ENCODE measurements at regions not wholly inside any gene's neighbourhood (a gene's known extent, or its start where the extent isn't known, plus 50 kb on each side); places are given as distances from the start of the nearest gene placed in this dataset.

GRCh38 chr1:14181191-14181795 is 417.2 kb upstream of the KAZN start:
- DNase-seq (ENCODE audit: low spot score) = no peak
- no peak for ATAC-seq

DNA sequence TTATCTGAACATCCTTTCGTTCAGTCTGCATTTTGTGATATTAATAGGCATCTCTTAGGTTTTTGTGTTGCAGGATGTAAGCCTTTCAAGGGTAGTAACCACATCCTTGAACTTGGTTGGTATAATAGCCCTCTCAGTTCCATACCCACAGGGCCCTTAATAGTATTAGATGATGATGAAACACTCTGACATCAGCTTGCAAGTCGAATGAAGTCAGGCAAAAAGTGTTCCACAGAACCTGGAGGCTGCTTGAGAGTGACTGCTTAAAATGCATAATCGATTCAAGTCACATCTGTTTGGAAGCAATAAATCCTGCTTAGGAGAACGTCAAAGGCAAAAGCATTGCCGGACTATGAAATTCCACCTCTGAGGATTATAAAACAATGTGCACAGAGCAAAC is 415.6 kb upstream of the KAZN start:
- DNase-seq (ENCODE audit: low spot score) (no peak), ATAC-seq (no peak)

- ATAC-seq (no peak), DNase-seq (ENCODE audit: low spot score) (no peak)
These were observed 415.2 kb upstream of the KAZN start for GRCh38 chr1:14183329-14183728.

- DNase-seq (ENCODE audit: low spot score) = no peak
- ATAC-seq = no peak
These were observed 414.0 kb upstream of the KAZN start for GRCh38 chr1:14184454-14184853.

DNA sequence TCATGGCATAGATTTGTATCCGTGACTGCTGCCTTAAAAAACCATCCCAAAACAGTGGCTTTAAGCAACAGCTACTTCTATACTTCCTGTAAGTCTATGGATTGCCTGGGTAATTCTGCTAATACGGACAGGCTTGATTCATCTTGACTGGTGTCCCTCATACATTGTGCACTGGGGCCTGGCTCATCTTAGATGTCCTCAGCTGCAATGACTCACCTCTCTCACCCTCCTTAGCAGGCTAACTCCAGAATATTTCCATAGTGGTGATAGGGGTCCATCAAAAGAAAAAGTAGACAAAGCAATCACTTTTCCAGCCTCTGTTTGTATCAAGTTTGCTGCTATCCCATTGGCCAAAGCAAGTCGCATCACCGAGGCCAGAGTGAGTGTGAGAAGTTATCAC is 409.1 kb upstream of the KAZN start:
- ATAC-seq (no peak), DNase-seq (ENCODE audit: low spot score) (no peak)

GRCh38 chr1:14190508-14190907 is 408.0 kb upstream of the KAZN start:
- no peak for ATAC-seq
- no peak for DNase-seq (ENCODE audit: low spot score)

GRCh38 chr1:14194511-14194910 is 404.0 kb upstream of the KAZN start:
- no peak for DNase-seq (ENCODE audit: low spot score)

DNA sequence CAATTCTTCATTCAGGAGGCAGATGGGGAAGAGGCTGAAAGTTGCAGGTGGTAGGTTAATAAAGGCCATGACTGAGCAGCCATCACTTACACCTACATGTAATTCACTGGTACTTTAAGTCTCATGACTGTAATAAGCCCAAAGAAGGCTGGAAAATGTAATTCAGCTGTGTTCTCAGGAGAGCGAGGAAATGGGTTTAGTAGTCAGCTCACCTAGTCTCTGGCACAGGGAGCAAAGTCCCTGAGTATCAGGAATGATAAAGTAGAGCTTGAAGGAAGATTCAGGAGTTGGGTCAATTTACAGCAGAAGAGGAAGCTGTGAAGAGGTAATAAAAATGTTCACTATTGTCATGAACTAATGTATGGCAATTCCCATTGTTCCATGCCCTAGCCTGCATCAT is 393.4 kb upstream of the KAZN start:
- ATAC-seq (no peak), DNase-seq (ENCODE audit: low spot score) (no peak)

More at GRCh38 chr1:14194511-14194910, 404.0 kb upstream of the KAZN start:
- no peak for ATAC-seq

DNA sequence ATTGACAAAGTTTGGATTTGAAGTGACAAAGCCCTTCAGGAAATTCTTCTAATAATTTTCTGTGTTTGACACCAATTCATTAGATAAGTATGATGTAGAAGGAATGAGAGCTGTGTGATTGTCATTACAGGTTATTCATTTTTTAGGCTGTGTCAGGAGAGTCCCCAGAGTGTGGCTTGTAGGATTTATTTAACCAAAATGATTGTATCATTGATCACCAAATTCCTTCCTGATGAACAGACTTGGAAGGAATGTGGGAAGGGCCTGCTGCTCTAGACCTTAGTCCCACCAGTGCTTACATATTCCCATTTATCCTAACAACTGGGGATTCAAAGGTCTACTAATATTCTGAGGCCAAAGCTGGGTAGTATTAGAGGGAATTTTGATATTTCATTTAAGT is 383.3 kb upstream of the KAZN start:
- DNase-seq (ENCODE audit: low spot score) (no peak), ATAC-seq (no peak)

DNA sequence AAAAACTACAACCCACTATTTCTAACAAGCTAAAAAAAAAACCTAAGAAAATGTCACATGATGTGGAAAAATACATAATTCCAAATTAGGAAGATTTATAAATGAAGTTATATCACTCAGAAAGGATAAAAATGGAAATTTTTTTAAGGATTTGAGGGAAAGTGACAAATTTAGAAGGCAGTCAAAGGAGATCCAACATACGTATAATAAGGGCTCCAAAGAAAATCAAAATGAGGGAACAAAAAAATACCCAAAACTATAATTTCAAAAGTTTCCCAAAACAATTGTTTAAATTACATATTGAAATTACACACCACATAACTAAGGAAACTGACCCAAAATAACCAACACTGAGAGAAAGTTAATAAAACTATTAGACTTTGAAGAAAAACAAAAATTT is 381.1 kb upstream of the KAZN start:
- ATAC-seq (no peak), DNase-seq (ENCODE audit: low spot score) (no peak)

DNA sequence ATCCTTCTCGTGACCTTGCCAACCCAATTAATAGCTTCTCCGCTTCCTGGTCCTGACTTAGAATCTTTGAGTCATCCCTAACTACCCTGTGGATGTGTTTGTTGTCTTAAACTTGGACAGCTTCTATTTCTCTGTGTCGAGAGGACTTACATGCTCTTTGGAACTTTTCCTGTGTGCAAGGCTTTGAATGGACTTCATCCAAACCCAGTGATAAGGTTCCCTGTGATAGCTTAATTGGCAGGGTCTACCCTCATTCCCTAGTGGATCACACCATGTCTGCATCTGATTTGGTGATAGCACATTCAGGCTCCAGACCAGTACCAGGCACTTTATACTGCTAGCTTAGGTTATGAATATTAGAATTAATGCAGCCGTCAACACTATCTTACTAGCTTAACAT is 378.2 kb upstream of the KAZN start:
- ATAC-seq = no peak
- no peak for DNase-seq (ENCODE audit: low spot score)

GRCh38 chr1:14220811-14221210 is 377.7 kb upstream of the KAZN start:
- DNase-seq (ENCODE audit: low spot score) = no peak
- no peak for ATAC-seq

DNA sequence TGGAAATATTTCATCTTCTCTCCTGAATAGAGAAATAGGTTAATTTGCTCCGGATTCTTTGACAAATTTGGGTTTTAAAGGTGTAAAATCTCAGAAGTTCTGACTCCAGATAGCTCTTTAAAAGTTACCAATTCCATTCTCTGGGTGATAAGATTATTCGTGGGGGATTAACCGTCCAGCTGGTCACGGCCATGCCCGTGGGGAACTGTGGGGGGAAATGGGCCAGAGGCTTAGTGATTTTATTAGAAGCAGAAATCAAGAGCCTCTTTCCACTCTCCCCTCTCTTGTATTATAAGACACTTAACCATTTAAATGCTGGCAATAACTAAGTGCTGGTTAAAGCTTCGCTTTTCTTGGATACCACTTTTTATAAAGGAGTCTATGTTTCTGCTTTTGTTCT is 376.4 kb upstream of the KAZN start:
- DNase-seq (ENCODE audit: low spot score) (no peak), ATAC-seq (no peak)

- no peak for DNase-seq (ENCODE audit: low spot score)
- no peak for ATAC-seq
These were observed 369.8 kb upstream of the KAZN start for GRCh38 chr1:14228677-14229076.

DNA sequence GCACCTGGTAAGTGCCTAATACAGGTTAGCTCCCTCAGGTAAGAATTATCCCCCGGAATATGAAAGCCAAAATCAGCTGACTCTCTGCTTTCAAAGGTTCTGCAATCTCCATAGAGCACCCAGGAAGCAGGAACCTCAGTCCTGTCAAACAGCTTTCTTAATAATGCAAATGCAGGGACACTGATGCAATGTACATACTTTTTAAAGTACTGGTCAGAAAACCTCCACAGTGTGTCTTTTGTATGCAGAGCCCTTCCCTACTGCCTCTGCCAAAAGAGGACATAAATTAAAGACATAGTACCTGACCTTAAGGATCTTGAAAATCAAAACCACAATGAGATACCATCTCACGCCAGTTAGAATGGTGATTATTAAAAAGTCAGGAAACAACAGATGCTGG is 365.0 kb upstream of the KAZN start:
- ATAC-seq (no peak), DNase-seq (ENCODE audit: low spot score) (no peak)

- ATAC-seq (no peak), DNase-seq (ENCODE audit: low spot score) (no peak)
These were observed 362.4 kb upstream of the KAZN start for GRCh38 chr1:14236097-14236496.

DNA sequence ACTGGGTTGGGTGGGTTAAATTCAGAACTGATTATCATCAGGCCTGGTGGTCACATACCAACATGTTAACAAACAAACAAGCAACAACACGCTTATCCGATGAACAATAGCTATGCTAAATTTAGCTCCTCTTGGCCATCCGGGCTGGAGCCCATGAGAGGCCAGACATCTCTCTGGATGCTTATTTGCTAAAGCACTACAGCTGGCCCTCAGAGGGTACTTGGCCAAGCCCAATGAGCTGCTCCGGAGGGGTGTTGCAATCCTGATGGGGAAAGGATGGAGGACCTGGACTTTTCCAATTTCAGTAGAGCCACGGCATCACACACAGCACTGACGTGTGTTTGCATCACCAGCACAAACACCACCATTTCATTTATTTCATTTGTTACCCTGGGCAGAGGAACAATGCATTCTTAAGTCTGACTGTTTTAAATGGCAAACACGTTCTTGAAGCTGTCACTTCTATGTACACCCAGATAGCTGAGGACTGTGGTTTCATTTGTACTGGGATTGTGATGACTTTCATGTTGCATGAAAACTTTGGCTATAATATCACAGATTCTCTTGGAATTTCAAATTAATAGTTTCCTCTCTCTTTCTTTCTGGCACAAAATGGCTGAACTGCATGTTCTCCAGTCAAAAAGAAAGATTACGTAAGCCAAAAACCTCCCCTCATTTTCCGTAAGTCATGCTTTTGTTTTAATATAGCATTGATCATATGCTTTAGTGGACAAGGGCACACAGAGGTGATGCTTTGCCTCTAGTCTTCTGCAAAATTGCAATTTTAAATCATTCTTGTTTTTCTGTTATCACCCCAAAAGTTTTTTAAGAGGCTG is 359.8 kb upstream of the KAZN start:
- ATAC-seq (no peak), DNase-seq (ENCODE audit: low spot score) (no peak)

DNA sequence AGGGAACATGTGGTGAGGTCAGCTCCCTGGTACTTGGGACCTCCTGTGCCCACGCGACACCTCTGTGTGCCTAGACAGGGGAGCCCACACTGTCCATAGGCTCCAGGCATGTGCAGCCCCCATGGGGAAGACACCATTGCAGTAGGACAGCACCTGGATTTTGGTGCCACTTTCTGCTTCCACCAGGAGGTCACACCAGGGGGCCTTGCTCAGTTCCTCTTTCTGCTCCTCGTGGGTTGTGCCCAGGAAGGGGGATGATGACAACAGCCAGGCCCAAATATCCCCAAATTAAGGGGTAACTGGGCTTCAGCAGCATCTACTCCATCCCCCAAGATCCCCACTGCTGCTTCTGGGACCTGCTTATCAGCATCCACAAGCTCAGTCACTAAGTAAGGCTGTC is 358.2 kb upstream of the KAZN start:
- ATAC-seq = no peak
- DNase-seq (ENCODE audit: low spot score) = no peak

- ATAC-seq (no peak), DNase-seq (ENCODE audit: low spot score) (no peak)
These were observed 356.4 kb upstream of the KAZN start for GRCh38 chr1:14242123-14242522.

GRCh38 chr1:14242870-14243269 is 355.6 kb upstream of the KAZN start:
- ATAC-seq (no peak), DNase-seq (ENCODE audit: low spot score) (no peak)

DNA sequence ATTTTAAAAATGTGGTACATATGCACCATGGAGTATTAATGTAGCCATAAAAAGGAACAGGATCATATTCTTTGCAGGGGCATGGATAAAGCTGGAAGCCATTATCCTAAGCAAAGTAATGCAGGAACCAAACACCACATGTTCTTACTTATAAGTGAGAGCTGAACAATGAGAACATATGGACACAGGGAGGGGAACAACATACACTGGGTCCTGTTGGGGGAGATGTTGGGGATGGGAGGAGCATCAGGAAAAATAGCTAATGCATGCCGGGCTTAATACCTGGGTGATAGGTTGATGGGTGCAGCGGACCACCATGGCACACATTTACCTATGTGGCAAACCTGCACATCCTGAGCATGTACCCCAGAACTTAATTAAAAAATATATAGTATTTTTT is 352.5 kb upstream of the KAZN start:
- ATAC-seq (no peak), DNase-seq (ENCODE audit: low spot score) (no peak)

GRCh38 chr1:14246471-14246870 is 352.0 kb upstream of the KAZN start:
- no peak for DNase-seq (ENCODE audit: low spot score)
- ATAC-seq = no peak

GRCh38 chr1:14247666-14248065 is 350.8 kb upstream of the KAZN start:
- no peak for ATAC-seq

More at GRCh38 chr1:14247666-14248065, 350.8 kb upstream of the KAZN start:
- DNase-seq (ENCODE audit: low spot score) = no peak
